ENCODE measurements at regions not wholly inside any gene's neighbourhood (a gene's known extent, or its start where the extent isn't known, plus 50 kb on each side); places are given as distances from the start of the nearest gene placed in this dataset.
"Not testable (repeated sequence)": the region's sequence is repeated elsewhere in the genome, so short reads cannot be mapped to it uniquely, and the experiment has no call there.

- no peak for DNase-seq
These were observed 86.1 kb downstream of the RAP2A start for GRCh38 chr13:97520061-97520460.

- no peak for DNase-seq
These were observed 86.9 kb downstream of the RAP2A start for GRCh38 chr13:97520866-97521265.

- DNase-seq, result no peak
These were observed 87.8 kb downstream of the RAP2A start for GRCh38 chr13:97521726-97522125.

- DNase-seq, result no peak
These were observed 88.3 kb downstream of the RAP2A start for GRCh38 chr13:97522243-97522642.

GRCh38 chr13:97526556-97526955, 92.6 kb downstream of the RAP2A start:
- DNase-seq, result no peak

- no peak for DNase-seq
These were observed 94.5 kb downstream of the RAP2A start for GRCh38 chr13:97528518-97528917.

- no peak for DNase-seq
These were observed 100.6 kb downstream of the RAP2A start for GRCh38 chr13:97534540-97534939.

GRCh38 chr13:97535614-97536013, 101.6 kb downstream of the RAP2A start:
- no peak for DNase-seq

- no peak for DNase-seq
These were observed 103.1 kb downstream of the RAP2A start for GRCh38 chr13:97537110-97537509.

- no peak for DNase-seq
These were observed 104.2 kb downstream of the RAP2A start for GRCh38 chr13:97538203-97538602.

- DNase-seq, result no peak
These were observed 106.0 kb downstream of the RAP2A start for GRCh38 chr13:97539651-97540610.

GRCh38 chr13:97540696-97541095, 106.7 kb downstream of the RAP2A start:
- no peak for DNase-seq

- no peak for DNase-seq
These were observed 108.2 kb downstream of the RAP2A start for GRCh38 chr13:97542102-97542685.

GRCh38 chr13:97544031-97544765, 110.2 kb downstream of the RAP2A start:
- no peak for DNase-seq

GRCh38 chr13:97544971-97545499, 111.1 kb downstream of the RAP2A start:
- not testable (repeated sequence) for DNase-seq

- no peak for DNase-seq
These were observed 114.2 kb downstream of the RAP2A start for GRCh38 chr13:97548138-97548537.

- DNase-seq, result no peak
These were observed 114.7 kb downstream of the RAP2A start for GRCh38 chr13:97548711-97549110.

- DNase-seq, result no peak
These were observed 115.2 kb downstream of the RAP2A start for GRCh38 chr13:97549201-97549600.

- no peak for DNase-seq
These were observed 120.5 kb downstream of the RAP2A start for GRCh38 chr13:97554496-97554895.

- no peak for DNase-seq
These were observed 121.1 kb downstream of the RAP2A start for GRCh38 chr13:97555034-97555433.

- no peak for DNase-seq
These were observed 125.1 kb downstream of the RAP2A start for GRCh38 chr13:97559030-97559429.

- no peak for DNase-seq
These were observed 126.0 kb downstream of the RAP2A start for GRCh38 chr13:97559981-97560380.

- no peak for DNase-seq
These were observed 127.2 kb downstream of the RAP2A start for GRCh38 chr13:97561182-97561581.

All from NCI-H526 treated with DMSO at 0.1 percent for 48 hours (cell line).